DMS79 treated with DMSO at 0.1 percent for 48 hours (cell line): ENCODE measurements at regions not wholly inside any gene's neighbourhood (a gene's known extent, or its start where the extent isn't known, plus 50 kb on each side); places are given as distances from the start of the nearest gene placed in this dataset.
"Not testable (repeated sequence)": the region's sequence is repeated elsewhere in the genome, so short reads cannot be mapped to it uniquely, and the experiment has no call there.

Experiments used
- DNase-seq: peaks from one replicate; lab custom pipeline; 2025; lab: John Stamatoyannopoulos, UW

DNA sequence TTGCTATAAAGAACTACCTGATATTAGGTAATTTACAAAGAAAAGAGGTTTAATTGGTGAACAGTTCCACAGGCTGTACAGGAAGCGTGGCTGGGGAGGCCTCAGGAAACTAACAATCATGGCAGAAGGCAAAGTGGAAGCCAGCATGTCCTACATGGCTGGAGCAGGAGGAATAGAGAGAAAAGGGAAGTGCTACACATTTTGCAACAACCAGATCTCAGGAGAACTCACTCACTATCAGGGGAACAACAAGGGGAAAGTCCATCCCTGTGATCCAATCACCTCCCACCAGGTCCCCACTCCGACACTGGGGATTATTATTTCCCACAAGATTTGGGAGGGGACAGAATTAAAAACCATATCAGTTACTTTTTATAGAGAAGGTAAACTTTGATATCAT is 273.5 kb upstream of the MMADHC start:
- DNase-seq = no peak

GRCh38 chr2:149860276-149860921 is 272.8 kb upstream of the MMADHC start:
- DNase-seq = peak; percentile 59

GRCh38 chr2:149858901-149859634 is 271.5 kb upstream of the MMADHC start:
- no peak for DNase-seq

- DNase-seq = no peak
These were observed 270.6 kb upstream of the MMADHC start for GRCh38 chr2:149858216-149858615.

- no peak for DNase-seq
These were observed 269.8 kb upstream of the MMADHC start for GRCh38 chr2:149857344-149857743.

- DNase-seq = not testable (repeated sequence)
These were observed 268.3 kb upstream of the MMADHC start for GRCh38 chr2:149855859-149856258.

- DNase-seq = no peak
These were observed 262.0 kb upstream of the MMADHC start for GRCh38 chr2:149849591-149849990.

GRCh38 chr2:149849136-149849535 is 261.6 kb upstream of the MMADHC start:
- DNase-seq = no peak

GRCh38 chr2:149841396-149841795 is 253.8 kb upstream of the MMADHC start:
- DNase-seq = no peak

DNA sequence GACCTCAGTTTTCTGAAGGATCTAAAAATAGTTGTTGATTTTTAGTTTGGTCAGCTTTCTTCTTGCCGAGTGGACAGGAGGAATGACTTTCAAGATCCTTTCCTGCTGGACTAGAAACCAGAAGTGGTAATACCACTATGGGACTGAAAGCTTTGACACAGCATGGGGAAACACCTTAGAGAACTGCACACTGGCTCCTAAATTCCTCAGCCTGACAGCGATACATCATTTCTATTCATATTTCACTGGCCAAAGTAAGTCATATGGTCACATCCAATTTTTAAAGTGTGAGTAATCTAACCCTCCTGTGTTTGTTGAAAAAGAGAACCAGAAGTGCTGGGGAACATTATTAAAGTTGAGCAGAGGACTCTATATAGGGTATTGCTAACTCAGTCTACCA is 244.7 kb upstream of the MMADHC start:
- DNase-seq = no peak

GRCh38 chr2:149828520-149829210 is 241.1 kb upstream of the MMADHC start:
- DNase-seq = no peak

DNA sequence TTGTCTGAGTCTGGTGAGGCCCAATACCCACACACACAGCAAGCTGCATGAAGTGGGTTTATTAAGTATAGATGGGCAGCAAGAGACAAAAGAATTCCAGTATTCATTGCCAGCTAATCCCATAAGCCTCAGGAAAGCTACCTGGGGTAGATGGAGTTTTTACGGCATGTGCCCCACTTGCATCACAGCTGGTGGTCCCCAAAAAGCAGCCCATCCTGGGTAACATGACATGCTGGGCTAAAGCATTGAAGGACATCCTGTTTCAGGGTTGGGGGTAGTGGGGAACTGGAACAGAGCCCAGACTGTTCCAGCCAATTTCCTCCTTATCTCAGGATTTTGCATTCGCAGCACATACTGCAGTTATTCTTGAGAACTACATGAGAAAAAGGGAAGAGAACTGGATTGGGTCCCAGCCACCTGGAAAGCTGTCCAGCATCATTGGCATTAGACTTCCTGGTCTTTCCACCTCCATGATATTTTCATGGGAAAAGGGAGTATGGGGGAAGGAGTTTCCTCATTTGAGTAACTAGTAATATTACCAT is 240.1 kb upstream of the MMADHC start:
- DNase-seq = no peak

DNA sequence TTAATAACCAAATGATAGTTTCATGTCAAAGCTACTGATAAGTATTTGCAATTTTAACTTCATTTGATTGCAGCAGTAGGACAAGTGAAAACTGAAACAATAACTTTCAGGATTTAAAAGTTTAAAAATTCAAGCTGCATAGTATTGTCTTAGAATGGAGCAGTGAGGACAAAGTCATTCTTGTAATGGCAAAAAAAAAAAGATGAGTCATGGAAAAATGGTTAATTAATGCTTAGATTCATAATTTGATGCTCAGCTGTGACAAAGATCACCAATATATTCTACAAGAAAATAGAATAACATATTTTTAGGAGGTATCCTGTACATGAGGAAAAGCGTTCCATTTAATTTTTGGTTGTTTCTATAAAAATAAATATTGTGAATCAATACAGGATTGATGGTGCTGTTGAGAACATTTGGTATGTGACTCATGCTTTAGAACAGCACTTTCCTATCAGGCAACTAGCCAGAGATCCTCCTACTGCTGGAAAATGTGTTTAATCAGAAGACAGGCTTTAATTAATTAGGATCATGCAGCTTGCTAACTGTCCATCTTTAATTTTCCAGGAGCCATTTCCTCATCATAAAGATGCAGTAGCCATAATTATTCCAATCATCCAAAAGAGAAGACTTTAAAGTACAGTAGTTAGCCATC is 239.0 kb upstream of the MMADHC start:
- DNase-seq = no peak

GRCh38 chr2:149825473-149825872 is 237.9 kb upstream of the MMADHC start:
- no peak for DNase-seq

DNA sequence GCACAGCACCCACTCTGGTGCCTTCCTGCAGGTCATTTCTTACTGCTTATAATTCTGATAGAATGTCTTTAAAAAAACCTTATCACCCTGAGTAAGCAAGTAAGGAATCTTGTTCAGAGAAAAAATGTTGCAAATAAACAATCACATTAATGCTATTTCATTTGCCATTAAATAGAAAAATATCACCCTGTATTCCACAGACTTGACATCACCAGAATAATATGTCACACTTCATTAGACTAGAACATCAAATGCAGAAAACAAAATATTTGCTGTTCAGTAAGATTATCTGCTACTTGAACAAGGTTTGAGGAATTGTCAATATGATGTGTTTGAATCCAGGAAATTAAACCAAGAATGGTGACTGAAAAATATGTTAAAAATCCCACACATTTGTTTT is 236.6 kb upstream of the MMADHC start:
- DNase-seq = no peak

DNA sequence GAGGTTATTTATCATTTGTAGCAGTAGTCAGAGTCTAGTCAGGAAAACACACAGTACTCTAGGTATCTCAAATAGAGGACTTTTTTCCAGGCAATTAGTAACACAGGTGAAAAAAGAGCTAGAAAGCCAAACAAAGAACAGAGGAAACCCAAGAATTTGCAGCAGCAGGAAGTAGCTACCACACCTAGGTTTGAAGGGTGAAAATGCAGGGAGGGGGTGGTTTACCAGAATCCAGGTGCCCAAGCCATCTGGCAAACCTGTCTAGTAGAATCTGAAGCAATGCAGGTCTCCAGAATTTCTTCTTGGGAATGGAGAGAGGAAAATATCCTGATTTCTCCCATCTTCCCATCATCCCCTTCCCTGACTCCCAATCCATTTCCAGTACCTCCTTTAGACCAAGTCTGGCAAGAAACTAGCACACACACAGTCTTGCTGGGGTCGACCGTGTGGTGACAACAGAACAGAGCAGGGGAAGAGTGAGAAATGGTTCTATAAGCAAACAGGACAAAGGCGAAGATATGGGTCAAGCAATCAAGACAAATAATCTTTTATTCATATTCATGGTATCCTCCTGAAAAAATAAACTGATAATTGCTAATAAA is 231.9 kb upstream of the MMADHC start:
- no peak for DNase-seq

DNA sequence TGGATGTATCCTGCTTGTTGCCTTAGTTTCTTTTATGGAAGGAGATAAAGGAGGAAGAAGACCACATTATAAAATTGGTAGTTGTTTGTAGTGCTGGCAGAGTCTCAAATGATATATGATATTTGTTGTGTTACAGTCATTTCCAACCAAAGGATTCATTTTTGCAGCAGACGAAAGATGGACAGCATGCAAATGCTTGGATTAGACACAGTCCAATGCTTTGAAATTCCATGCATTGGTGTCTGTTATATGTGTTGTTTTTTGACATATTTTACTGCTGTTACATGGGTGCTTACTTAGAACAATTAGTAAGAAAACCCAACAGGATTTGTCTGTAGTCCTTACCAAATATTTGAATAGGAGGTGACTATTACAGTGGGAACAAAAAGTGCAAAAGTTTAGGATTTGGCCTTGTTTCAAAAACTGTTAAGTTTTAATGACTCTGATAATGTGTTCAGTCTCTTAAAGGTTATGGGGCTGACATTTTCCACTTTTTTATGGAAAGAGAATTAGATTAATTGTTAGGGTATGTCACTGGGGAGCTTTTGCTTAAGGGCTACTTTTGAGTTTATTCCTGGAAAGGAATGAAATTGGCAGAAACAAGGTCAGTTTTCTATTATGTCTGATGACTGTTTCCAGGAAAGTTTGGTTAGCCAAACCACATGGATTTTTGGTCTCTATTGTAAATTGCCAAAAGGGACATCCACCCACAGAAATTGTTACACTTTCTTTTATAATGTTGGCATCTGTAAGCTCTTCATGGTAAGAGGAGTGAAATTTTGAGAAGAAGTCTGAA is 229.4 kb upstream of the MMADHC start:
- DNase-seq = no peak

DNA sequence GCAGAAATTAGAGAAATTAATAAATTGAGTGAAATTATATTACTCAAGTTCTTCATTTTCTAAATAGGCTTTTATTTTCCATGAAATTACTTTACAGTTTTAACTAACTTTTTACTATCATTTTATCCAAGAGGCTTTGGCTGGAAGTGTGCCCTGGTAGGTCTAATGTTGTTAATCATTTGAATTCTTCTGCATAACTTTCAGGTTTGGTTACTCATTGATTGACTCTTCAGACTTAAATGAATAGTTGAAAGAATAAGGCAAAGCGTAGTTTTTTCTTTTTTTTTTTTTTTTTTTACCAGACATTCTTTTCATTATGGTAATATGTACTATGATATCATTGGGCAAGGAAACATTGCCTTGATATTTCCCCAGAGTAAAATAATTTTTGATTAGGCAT is 228.4 kb upstream of the MMADHC start:
- no peak for DNase-seq

- DNase-seq = no peak
These were observed 227.3 kb upstream of the MMADHC start for GRCh38 chr2:149814901-149815300.

DNA sequence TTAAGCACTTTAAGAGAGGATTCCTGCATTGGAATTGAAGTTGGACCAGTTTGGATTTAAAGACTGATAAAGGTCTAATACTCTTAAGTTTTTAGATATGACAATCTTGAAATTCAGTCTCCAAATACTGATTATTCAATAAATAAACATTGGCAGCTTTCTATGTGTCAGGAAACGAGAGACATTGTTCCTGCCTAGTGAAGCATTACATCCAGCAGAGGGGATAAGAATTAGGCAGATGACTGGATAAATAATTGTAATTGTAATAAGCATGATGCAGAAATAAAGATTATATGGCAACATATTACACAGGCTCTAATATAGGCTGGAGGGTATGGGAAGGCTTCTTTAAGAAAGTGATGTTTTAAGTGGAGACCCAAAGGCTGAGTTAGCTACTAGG is 226.5 kb upstream of the MMADHC start:
- no peak for DNase-seq

DNA sequence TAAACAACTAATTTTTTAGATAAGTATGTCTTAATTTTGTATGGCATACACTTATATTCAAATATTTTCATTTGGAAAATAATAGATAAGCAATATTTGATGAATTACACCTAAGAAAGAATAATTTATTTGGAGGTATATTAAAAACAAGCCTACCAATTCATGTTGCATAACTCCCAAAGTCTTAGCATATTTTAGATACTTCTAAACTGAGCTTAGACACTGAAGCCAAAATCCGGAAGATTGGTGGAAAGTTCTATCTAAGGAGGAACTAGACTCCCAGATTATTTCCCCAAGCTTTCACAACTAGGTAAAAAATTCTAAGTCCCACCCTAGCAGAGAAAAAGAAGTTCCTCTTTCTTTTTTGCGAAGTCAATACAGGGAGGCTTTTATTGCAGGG is 221.0 kb upstream of the MMADHC start:
- no peak for DNase-seq
